ENCODE measurements at regions not wholly inside any gene's neighbourhood (a gene's known extent, or its start where the extent isn't known, plus 50 kb on each side); places are given as distances from the start of the nearest gene placed in this dataset.

DNA sequence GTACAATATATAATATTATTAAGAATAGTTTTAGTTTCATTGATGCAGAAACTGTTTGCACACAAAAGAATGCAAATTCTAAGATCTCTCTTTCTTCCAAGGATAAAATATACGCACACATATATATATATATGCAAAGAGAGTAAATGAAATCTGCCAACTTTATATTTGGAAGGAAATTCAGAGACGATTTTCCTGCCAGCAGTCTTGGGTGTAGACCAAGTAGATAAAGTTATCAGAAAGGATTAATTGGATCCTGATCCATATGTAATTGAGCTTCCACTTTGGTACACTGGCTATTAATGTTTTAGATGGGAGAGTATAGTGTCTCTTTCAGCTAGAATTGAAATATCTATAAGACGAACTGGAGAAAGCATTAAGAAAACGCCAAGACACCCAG lies 295.4 kb upstream of the IL12A start:
- ChIA-PET RAD21 (ENCODE audit: low non-redundant PET in 1 of 2, low total read pairs in 2 of 2, uncharacterized antibody in 2 of 2, unreplicated experiment in 2 of 2) (no interaction called here), POLR2A (no interaction called here), CTCF (no interaction called here)
- Histone ChIP-seq H3K27me3 (ENCODE audit: insufficient read depth, low read length) (no peaks in the 10 kb centered on the region), H3K9me3 (ENCODE audit: control insufficient read depth in 1 of 2, insufficient read depth in 1 of 2, low read depth in 1 of 2, low read length in 2 of 2) (no peaks in the 10 kb centered on the region), H3K9me2 (ENCODE audit: insufficient read depth) (no peaks in the 10 kb centered on the region), H3K4me1 (ENCODE audit: control insufficient read depth in 1 of 2, insufficient read depth in 2 of 2, low read length in 2 of 2) (no peaks in the 10 kb centered on the region), H2AFZ (ENCODE audit: low read depth, low read length, poor library complexity, severe bottlenecking) (no peak overlapping the region), H3K4me3 (replicated peaks in 1 of 2; ENCODE audit: low read depth in 1 of 2, low read length in 2 of 2) (no peak overlapping the region), H3K4me2 (ENCODE audit: low read length) (no peak overlapping the region), H3K27ac (ENCODE audit: low read depth, low read length) (no peak overlapping the region), H4K20me1 (ENCODE audit: insufficient read depth) (no peaks in the 10 kb centered on the region), H3K9ac (ENCODE audit: low read length) (no peak overlapping the region), H3K36me3 (ENCODE audit: control insufficient read depth in 1 of 2, insufficient read depth in 2 of 2, low read length in 2 of 2) (no peaks in the 10 kb centered on the region), H3K79me2 (ENCODE audit: insufficient read depth, low read length) (no peaks in the 10 kb centered on the region)
- ATAC-seq (no peak), DNase-seq (ENCODE audit: low read depth, low spot score) (no peak)
- intact Hi-C loops (cut with micrococcal nuclease): no loop called here
- TF ChIP-seq ZFX (IDR thresholded peaks at IDR 0.05): no peak
- no peak for TF ChIP-seq ZNF274 (IDR thresholded peaks at IDR 0.05; ENCODE audit: low read depth, low read length)
- TF ChIP-seq ELF1 (IDR thresholded peaks at IDR 0.05; ENCODE audit: borderline replicate concordance, low read depth): no peak
- no peak for TF ChIP-seq SRF (IDR thresholded peaks at IDR 0.05; ENCODE audit: low read depth)
- no peak for TF ChIP-seq CEBPB (IDR thresholded peaks at IDR 0.05; ENCODE audit: low read depth)
- TF ChIP-seq, protein P1, sequence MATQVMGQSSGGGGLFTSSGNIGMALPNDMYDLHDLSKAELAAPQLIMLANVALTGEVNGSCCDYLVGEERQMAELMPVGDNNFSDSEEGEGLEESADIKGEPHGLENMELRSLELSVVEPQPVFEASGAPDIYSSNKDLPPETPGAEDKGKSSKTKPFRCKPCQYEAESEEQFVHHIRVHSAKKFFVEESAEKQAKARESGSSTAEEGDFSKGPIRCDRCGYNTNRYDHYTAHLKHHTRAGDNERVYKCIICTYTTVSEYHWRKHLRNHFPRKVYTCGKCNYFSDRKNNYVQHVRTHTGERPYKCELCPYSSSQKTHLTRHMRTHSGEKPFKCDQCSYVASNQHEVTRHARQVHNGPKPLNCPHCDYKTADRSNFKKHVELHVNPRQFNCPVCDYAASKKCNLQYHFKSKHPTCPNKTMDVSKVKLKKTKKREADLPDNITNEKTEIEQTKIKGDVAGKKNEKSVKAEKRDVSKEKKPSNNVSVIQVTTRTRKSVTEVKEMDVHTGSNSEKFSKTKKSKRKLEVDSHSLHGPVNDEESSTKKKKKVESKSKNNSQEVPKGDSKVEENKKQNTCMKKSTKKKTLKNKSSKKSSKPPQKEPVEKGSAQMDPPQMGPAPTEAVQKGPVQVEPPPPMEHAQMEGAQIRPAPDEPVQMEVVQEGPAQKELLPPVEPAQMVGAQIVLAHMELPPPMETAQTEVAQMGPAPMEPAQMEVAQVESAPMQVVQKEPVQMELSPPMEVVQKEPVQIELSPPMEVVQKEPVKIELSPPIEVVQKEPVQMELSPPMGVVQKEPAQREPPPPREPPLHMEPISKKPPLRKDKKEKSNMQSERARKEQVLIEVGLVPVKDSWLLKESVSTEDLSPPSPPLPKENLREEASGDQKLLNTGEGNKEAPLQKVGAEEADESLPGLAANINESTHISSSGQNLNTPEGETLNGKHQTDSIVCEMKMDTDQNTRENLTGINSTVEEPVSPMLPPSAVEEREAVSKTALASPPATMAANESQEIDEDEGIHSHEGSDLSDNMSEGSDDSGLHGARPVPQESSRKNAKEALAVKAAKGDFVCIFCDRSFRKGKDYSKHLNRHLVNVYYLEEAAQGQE (IDR thresholded peaks at IDR 0.05; ENCODE audit: low read depth): no peak
- no peak for TF ChIP-seq JUND (IDR thresholded peaks at IDR 0.05)
- no TSS peak for BruUV-seq (replicated peaks)

Measured in HCT116 (cell line).